GM20000 (cell line): ENCODE measurements at regions not wholly inside any gene's neighbourhood (a gene's known extent, or its start where the extent isn't known, plus 50 kb on each side); places are given as distances from the start of the nearest gene placed in this dataset.

Source experiments
- DNase-seq: peaks from one replicate; pipeline ENCODE4 v3.0.0; 2012; ENCODE audit warnings: low spot score
- CTCF ChIP-seq: IDR thresholded peaks from 2 replicates; pipeline ENCODE4 v1.5.1; 2012; ENCODE audit warnings: mild to moderate bottlenecking, control low read depth; ENCODE audit errors: extremely low read depth, missing control alignments

DNA sequence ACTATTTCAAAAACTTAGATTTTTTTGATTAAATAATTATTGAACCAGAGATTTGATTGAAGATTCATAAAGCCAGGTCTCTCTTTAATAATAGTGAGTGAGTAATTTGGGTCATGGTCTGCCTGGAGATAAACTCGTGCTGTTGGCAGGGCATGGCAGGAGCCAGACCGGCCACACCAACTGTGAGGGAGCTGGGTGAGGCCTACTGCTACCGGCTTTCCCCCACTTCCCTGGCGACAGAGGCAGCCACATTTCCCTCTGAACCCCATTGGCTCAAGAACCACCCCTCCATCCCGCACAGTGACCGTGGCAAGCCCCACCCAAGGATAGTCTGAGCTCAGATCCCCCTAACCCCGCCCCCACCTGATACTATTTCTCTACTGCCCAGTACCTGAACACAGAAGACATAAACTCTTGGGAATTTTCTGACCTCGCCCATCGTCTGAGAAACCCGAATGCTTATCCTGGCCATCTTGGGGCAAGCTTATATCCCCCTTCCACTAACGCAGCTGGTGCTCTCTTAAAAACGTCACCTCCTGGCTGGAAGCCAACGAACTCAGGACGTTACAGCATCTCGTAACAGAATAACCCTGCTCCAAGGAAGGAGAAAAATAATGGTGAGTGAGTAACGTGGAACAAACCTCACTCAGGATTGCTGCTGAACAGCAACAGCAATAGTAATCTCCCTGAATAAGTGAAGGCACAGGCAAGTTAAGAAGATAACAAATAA, 627.6 kb upstream of the PCDH9 start:
- no peak for TF ChIP-seq CTCF
- DNase-seq: no peak

DNA sequence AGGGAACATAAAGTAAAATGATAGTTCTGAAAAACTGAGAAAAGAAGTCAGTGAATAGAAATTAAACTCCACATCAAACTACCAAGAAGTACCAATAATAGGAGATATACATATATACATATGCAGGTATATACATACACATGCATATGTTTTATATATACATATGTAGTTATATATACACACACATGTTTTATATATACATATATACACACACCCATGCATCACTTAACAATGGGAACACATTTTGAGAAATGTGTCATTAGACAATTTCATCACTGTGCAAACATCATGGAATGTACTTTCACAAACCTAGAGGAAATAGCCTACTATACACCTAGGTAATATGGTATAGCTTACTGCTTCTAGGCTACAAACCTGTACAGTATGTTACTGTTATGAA, 626.8 kb upstream of the PCDH9 start:
- no peak for DNase-seq

DNA sequence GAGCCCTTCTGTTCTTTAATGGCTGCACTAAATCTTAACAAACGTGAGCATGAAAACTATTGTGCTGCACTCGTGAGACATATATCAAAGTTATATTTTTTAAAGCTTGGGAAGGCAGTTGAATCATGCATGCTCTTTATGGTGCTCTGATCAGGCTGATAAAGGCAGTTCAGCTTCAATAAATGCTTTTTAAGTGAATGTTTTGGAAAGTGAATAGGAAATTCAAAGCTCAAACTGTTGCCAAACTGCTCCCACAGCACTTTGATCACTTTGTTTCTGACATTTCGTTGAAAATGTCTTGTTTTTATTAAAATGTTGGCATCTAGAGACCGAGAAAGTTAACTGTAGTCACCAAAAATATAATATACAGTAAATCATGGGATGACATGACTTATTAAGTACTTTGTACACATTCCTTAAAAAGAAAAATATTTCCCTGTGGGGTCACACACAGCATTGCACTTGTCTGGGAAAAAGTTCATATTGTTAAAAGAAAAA, 625.7 kb upstream of the PCDH9 start:
- TF ChIP-seq CTCF: no peak

More for the DNA sequence above, 626.8 kb upstream of the PCDH9 start:
- TF ChIP-seq CTCF: no peak

GRCh38 chr13:67854990-67855389, 624.9 kb upstream of the PCDH9 start:
- no peak for TF ChIP-seq CTCF
- no peak for DNase-seq

More for the DNA sequence above, 625.7 kb upstream of the PCDH9 start:
- no peak for DNase-seq

- DNase-seq: no peak
- TF ChIP-seq CTCF: no peak
Measured at GRCh38 chr13:67844574-67844973, 614.4 kb upstream of the PCDH9 start.

GRCh38 chr13:67841071-67841470, 610.9 kb upstream of the PCDH9 start:
- DNase-seq: no peak
- TF ChIP-seq CTCF: no peak

DNA sequence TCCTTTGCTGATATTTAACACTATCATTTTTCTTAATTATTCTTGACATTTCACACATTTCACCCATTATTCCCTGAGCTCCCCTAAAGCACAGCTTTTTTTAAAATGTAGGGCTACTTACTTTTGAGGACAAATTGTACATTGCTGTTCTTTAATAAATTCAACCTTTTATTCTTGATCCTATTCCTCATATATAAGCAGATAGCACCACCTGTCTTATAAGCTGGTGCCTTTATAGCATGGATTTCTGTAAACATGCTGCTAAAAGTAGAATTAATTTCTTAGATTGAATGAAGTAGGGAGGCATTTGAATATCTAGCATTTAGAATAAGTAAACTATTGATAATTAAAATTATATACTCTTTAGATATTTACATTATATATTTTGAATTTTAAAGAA, 603.4 kb upstream of the PCDH9 start:
- TF ChIP-seq CTCF: no peak

More for the DNA sequence above, 603.4 kb upstream of the PCDH9 start:
- no peak for DNase-seq
